OCI-LY1 (cell line): ENCODE measurements at regions not wholly inside any gene's neighbourhood (a gene's known extent, or its start where the extent isn't known, plus 50 kb on each side); places are given as distances from the start of the nearest gene placed in this dataset.

ENCODE experiments used
- H2AFZ ChIP-seq: fragments of 200-600 bp; sonication (generic), shearing (Covaris generic); 2 replicates; pipeline ENCODE4 v1.6.0; 2014; ENCODE audit warnings: antibody characterized with exemption, mild to moderate bottlenecking, low read length
- H3F3A ChIP-seq: fragments of 200-600 bp; sonication (generic), shearing (Covaris generic); 2 replicates; pipeline ENCODE4 v1.6.0; 2014; ENCODE audit warnings: mild to moderate bottlenecking, antibody characterized with exemption, low read length, moderate library complexity; ENCODE audit not compliant: insufficient read depth
- H3K27ac ChIP-seq: fragments of 200-600 bp; sonication (generic); 2 replicates; pipeline ENCODE4 v1.5.1; 2014; ENCODE audit warnings: low read length, mixed run types, mild to moderate bottlenecking, low read depth; ENCODE audit not compliant: poor library complexity, severe bottlenecking
- H3K27me3 ChIP-seq: fragments of 200-600 bp; sonication (generic); 2 replicates; pipeline ENCODE4 v1.6.0; 2014; ENCODE audit warnings: antibody characterized with exemption, mild to moderate bottlenecking, low read length, moderate library complexity; ENCODE audit not compliant: insufficient read depth
- H3K36me3 ChIP-seq: fragments of 200-600 bp; sonication (generic); 2 replicates; pipeline ENCODE4 v1.6.1; 2014; ENCODE audit warnings: mild to moderate bottlenecking, antibody characterized with exemption, low read length, moderate library complexity, mixed read lengths; ENCODE audit not compliant: insufficient read depth
- H3K4me1 ChIP-seq: fragments of 200-600 bp; sonication (generic); 2 replicates; pipeline ENCODE4 v1.5.1; 2014; ENCODE audit warnings: mild to moderate bottlenecking, low read length, moderate library complexity; ENCODE audit not compliant: insufficient read depth, severe bottlenecking
- H3K4me2 ChIP-seq: fragments of 200-600 bp; sonication (generic), shearing (Covaris generic); 2 replicates; pipeline ENCODE4 v1.6.1; 2014; ENCODE audit warnings: low read length
- H3K4me3 ChIP-seq: fragments of 200-600 bp; sonication (generic); 2 replicates; pipeline ENCODE4 v1.5.1; 2014; ENCODE audit warnings: low read length, low read depth, mild to moderate bottlenecking, mixed read lengths; ENCODE audit not compliant: poor library complexity, severe bottlenecking
- H3K79me2 ChIP-seq: fragments of 200-600 bp; shearing (Covaris generic); 2 replicates; pipeline ENCODE4 v1.6.1; 2016; ENCODE audit warnings: mixed run types, low read length, mixed read lengths; ENCODE audit not compliant: insufficient read depth
- H3K9ac ChIP-seq: fragments of 200-600 bp; sonication (generic), shearing (Covaris generic); 2 replicates; pipeline ENCODE4 v1.6.1; 2014; ENCODE audit warnings: mild to moderate bottlenecking, low read length, mixed read lengths
- H3K9me2 ChIP-seq: fragments of 200-600 bp; sonication (generic), shearing (Covaris generic); 2 replicates; pipeline ENCODE4 v1.6.1; 2014; ENCODE audit warnings: low read depth, mild to moderate bottlenecking, low read length, mixed read lengths
- H3K9me3 ChIP-seq: fragments of 200-600 bp; shearing (Covaris generic); 2 replicates; pipeline ENCODE4 v1.6.1; 2014; ENCODE audit warnings: low read length, mixed read lengths
- H4K20me1 ChIP-seq: fragments of 200-600 bp; sonication (generic), shearing (Covaris generic); 2 replicates; pipeline ENCODE4 v1.6.0; 2016; ENCODE audit warnings: mild to moderate bottlenecking, low read length; ENCODE audit not compliant: insufficient read depth
- EZH2 ChIP-seq: fragments of 200-600 bp; sonication (generic), shearing (Covaris generic); IDR thresholded peaks from 2 replicates; pipeline ENCODE4 v1.8.0; 2017; ENCODE audit warnings: borderline replicate concordance, mixed run types, mild to moderate bottlenecking, antibody characterized with exemption, low read length, moderate library complexity, mixed read lengths
- TF ChIP-seq, protein P1 (sequence below): fragments of 200-600 bp; sonication (generic), shearing (Covaris generic); IDR thresholded peaks from 2 replicates; pipeline ENCODE4 v1.5.1; 2017; ENCODE audit warnings: mild to moderate bottlenecking, antibody characterized with exemption, low read length, moderate library complexity, mixed read lengths

DNA sequence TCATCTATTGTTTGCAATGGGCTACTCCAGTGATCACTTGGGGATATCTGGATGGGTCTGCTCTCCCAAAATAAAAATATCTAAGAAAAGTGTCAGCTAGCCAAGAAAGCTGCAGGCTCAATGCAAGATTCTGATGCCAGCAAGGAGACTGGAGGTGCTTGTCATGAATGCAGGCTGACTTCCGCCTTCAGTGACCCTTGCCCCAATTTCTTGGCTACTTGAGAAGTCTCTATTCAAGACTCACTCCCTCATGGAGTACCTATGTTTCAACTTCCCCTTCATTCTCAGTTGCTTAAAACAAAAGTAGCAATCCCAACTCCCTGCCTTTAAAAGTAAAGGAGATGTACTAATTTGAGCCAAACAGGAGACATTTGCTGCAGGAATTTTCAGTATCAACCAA is 123.9 kb downstream of the GPR65 start:
- Histone ChIP-seq H3K4me3 (no peak overlapping the region), H3K9me3 (no peaks in the 10 kb centered on the region), H3K27me3 (no peaks in the 10 kb centered on the region), H4K20me1 (no peaks in the 10 kb centered on the region), H3K79me2 (no peaks in the 10 kb centered on the region), H3K4me2 (no peak overlapping the region; the same call in 1 of the 2 replicates), H3K36me3 (no peaks in the 10 kb centered on the region), H3K27ac (no peak overlapping the region), H3K4me1 (peaks cover 26% of the 10 kb centered on the region), H3K9ac (no peak overlapping the region), H3K9me2 (no peaks in the 10 kb centered on the region), H3F3A (no peaks in the 10 kb centered on the region), H2AFZ (no peak overlapping the region)
- TF ChIP-seq, protein P1, sequence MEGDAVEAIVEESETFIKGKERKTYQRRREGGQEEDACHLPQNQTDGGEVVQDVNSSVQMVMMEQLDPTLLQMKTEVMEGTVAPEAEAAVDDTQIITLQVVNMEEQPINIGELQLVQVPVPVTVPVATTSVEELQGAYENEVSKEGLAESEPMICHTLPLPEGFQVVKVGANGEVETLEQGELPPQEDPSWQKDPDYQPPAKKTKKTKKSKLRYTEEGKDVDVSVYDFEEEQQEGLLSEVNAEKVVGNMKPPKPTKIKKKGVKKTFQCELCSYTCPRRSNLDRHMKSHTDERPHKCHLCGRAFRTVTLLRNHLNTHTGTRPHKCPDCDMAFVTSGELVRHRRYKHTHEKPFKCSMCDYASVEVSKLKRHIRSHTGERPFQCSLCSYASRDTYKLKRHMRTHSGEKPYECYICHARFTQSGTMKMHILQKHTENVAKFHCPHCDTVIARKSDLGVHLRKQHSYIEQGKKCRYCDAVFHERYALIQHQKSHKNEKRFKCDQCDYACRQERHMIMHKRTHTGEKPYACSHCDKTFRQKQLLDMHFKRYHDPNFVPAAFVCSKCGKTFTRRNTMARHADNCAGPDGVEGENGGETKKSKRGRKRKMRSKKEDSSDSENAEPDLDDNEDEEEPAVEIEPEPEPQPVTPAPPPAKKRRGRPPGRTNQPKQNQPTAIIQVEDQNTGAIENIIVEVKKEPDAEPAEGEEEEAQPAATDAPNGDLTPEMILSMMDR, result no peak
- no peak for TF ChIP-seq EZH2

DNA sequence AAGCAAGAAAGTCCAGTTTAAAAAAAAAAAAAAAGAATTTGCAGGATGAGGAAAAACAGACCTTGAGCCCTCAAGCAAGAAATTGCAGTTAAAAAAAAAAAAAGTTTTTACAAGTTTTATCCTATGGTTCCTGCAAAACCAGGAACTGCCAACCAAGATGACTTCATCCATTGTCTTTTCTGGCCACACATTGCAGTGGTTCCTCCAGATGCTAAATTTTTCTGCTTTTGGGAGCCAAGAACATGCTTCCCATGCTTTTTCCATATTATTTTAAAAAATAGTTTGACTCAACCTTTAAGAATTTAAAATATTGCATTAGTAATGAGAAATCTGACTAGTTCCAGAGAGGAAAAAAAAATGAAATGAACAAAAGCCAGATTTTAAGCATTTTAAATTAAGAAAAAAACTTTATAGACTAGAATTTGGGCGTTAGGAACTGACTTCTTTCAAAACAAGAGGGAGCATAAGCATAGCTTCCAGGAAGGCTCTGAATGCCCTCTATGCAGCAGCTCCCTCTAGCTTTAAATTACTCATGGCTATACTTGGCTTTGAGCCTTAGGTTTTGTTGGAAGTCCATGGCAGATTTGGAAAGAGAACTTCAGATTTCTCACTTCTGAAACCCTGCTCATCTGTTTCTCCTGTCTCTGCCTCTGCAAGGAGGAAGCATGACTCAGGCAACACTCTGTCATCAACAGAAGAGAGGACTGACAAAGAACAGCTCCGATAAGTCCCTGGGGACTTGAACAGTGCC is 124.5 kb downstream of the GPR65 start:
- H3K27ac ChIP-seq, result no peak overlapping the region
- peak overlapping the region; percentile 47; the same call in 1 of the 2 replicates for H3K4me2 ChIP-seq
- no peaks in the 10 kb centered on the region for H3K36me3 ChIP-seq
- no peaks in the 10 kb centered on the region for H4K20me1 ChIP-seq
- H3K9me3 ChIP-seq, result no peaks in the 10 kb centered on the region
- H3K9ac ChIP-seq, result no peak overlapping the region
- H3K79me2 ChIP-seq, result no peaks in the 10 kb centered on the region
- H3K9me2 ChIP-seq, result no peaks in the 10 kb centered on the region
- H3K4me1 ChIP-seq, result peaks cover 26% of the 10 kb centered on the region
- no peaks in the 10 kb centered on the region for H3F3A ChIP-seq
- H2AFZ ChIP-seq, result no peak overlapping the region
- H3K4me3 ChIP-seq, result no peak overlapping the region
- no peak for TF ChIP-seq EZH2
- TF ChIP-seq, protein P1, result no peak
- no peaks in the 10 kb centered on the region for H3K27me3 ChIP-seq

- TF ChIP-seq, protein P1, result no peak
- TF ChIP-seq EZH2, result no peak
- Histone ChIP-seq H3K4me1 (peaks cover 26% of the 10 kb centered on the region), H3K36me3 (no peaks in the 10 kb centered on the region), H3F3A (no peaks in the 10 kb centered on the region), H3K4me2 (peak overlapping the region; percentile 47; the same call in 1 of the 2 replicates), H3K27ac (no peak overlapping the region), H4K20me1 (no peaks in the 10 kb centered on the region), H3K9me2 (no peaks in the 10 kb centered on the region), H3K27me3 (no peaks in the 10 kb centered on the region), H3K9me3 (no peaks in the 10 kb centered on the region), H2AFZ (no peak overlapping the region), H3K9ac (no peak overlapping the region), H3K79me2 (no peaks in the 10 kb centered on the region), H3K4me3 (no peak overlapping the region)
Measured at GRCh38 chr14:88130057-88130432, 125.1 kb downstream of the GPR65 start.
